Activated CD4-positive, alpha-beta memory T cell treated with anti-CD3 and anti-CD28 coated beads for 36 hours (primary cell): ENCODE measurements at regions not wholly inside any gene's neighbourhood (a gene's known extent, or its start where the extent isn't known, plus 50 kb on each side); places are given as distances from the start of the nearest gene placed in this dataset.

Experiments
- CTCF ChIA-PET: fragments of 350-600 bp; sonication (Branson Sonifier 250); formaldehyde crosslinking; loops from one replicate; lab custom pipeline; 2021; ENCODE audit warnings: antibody characterized with exemption, inconsistent platforms; lab: Charles Lee
- POLR2A ChIA-PET: fragments of 350-600 bp; sonication (Branson Sonifier 250); formaldehyde crosslinking; loops from one replicate; lab custom pipeline; 2021; ENCODE audit warnings: antibody characterized with exemption; lab: Charles Lee
- DNase-seq: peaks from one replicate; pipeline ENCODE4 v3.0.0-alpha.2; 2020
- H3K27ac Mint-ChIP-seq: one replicate; pipeline ENCODE4 v1.8.0; 2021; ENCODE audit warnings: mixed read lengths
- H3K27me3 Mint-ChIP-seq: one replicate; pipeline ENCODE4 v1.8.0; 2021; ENCODE audit warnings: mixed read lengths
- H3K36me3 Mint-ChIP-seq: one replicate; pipeline ENCODE4 v1.8.0; 2021; ENCODE audit warnings: mixed read lengths
- H3K4me1 Mint-ChIP-seq: one replicate; pipeline ENCODE4 v1.8.0; 2021; ENCODE audit warnings: low read depth, mixed read lengths
- H3K4me3 Mint-ChIP-seq: one replicate; pipeline ENCODE4 v1.8.0; 2021; ENCODE audit warnings: mild to moderate bottlenecking, mixed read lengths
- H3K9me3 Mint-ChIP-seq: one replicate; pipeline ENCODE4 v1.8.0; 2021; ENCODE audit warnings: mixed read lengths
- intact Hi-C: fragments of 100-400 bp; cut with micrococcal nuclease; formaldehyde crosslinking; loops from one replicate; pipeline ENCODE4 v1.15.1; 2023

DNA sequence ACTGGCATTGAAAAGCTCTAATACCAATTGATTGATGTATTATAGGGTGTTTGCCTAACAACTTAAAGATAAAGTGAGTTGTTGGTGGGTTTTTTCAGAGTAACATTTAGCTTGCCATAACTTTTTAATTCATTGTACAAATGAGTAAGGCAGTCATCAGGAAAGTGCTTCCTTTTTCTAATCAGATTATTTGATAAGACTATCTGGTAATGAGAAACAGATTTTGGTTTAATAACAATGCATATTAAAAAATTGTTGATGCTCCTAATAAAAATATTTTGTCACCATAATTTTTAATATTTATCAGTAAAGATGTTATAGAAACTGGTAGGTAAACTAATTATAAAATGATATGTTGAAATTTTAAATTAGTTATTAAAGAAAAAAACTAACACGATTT, 51.3 kb downstream of the BLTP1 start:
- Mint-ChIP-seq H3K9me3 (no peaks in the 10 kb centered on the region), H3K27me3 (no peaks in the 10 kb centered on the region), H3K4me1 (no peaks in the 10 kb centered on the region), H3K4me3 (no peak overlapping the region), H3K36me3 (peaks cover 16% of the 10 kb centered on the region), H3K27ac (no peak overlapping the region)
- ChIA-PET CTCF (no interaction called here), POLR2A (no interaction called here)
- intact Hi-C loops: no loop called here
- no peak for DNase-seq

DNA sequence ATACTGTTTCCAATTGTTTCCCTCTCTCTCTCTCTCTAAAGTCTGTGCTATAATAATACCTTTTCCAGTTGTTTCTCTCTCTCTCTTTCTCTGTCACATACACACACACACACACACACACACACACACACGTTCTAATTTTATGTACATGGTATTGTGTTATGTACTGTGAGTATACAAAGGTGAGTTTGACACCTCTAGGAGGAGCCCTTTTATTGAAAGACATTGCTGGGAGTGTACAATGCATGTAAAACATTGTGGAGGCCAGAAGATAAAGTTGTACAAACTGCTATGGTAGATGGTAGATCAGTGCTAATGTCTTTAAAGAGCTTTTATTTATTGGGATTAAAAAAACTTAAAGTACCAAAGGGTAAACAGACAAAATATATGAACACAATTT, 53.6 kb downstream of the BLTP1 start:
- Mint-ChIP-seq H3K4me1 (no peaks in the 10 kb centered on the region), H3K9me3 (no peaks in the 10 kb centered on the region), H3K4me3 (no peak overlapping the region), H3K27me3 (no peaks in the 10 kb centered on the region), H3K27ac (no peak overlapping the region), H3K36me3 (peaks cover 21% of the 10 kb centered on the region)
- POLR2A ChIA-PET: interaction anchor here (0.7 kb wide), 1 partner anchor 307 kb away, joined by 5 read pairs; no protein-coding TSS in a partner anchor
- CTCF ChIA-PET: no interaction called here
- intact Hi-C loops: no loop called here
- DNase-seq: no peak

DNA sequence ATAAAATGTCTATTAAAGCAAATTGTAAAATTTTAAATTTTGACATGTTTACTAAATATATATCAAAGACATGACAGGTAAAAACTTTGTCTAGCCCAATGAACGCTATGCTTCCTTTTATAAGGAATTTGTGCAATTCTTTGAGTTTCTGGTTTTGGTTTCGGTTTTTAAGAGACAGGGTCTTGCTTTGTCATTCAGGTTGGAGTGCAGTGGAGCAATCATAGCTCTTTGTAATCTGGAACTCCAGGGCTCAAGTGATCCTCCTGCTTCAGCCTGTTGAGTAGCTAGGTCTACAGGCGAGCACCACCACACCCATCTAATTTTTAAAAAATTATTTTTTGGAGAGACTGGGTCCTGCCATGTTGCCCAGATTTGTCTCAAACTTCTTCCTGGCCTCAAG, 60.7 kb downstream of the BLTP1 start:
- no peak overlapping the region for H3K4me3 Mint-ChIP-seq
- H3K27me3 Mint-ChIP-seq: no peaks in the 10 kb centered on the region
- ChIA-PET CTCF (no interaction called here), POLR2A (no interaction called here)
- no peaks in the 10 kb centered on the region for H3K9me3 Mint-ChIP-seq
- H3K4me1 Mint-ChIP-seq: peaks cover 17% of the 10 kb centered on the region
- intact Hi-C loops: no loop called here
- peaks cover 39% of the 10 kb centered on the region for H3K36me3 Mint-ChIP-seq
- no peak overlapping the region for H3K27ac Mint-ChIP-seq
- no peak for DNase-seq

DNA sequence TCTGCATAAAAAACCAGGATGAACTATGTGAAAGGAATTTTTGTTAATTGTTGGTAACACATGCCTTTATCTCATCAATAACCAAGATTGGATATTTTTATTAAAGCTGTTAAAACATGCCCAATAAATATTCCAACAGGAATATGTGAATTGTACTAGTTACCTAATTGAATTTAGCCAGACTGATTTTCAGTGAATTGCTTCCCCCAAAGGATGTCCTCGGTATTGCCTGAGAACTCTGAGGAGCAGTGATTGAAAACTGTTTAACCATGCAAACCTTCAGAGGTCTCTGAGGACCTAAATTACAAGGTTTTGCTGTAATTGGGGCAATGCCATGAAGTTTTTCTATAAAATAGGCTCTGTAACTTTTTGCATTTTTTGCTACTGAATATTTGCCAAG, 66.6 kb downstream of the BLTP1 start:
- H3K9me3 Mint-ChIP-seq: no peaks in the 10 kb centered on the region
- intact Hi-C loops: no loop called here
- no peak overlapping the region for H3K4me3 Mint-ChIP-seq
- CTCF ChIA-PET: interaction anchor here (2.0 kb wide), 1 partner anchor 319 kb away, joined by 8 read pairs; no protein-coding TSS in a partner anchor
- DNase-seq: no peak
- no peak overlapping the region for H3K27ac Mint-ChIP-seq
- H3K27me3 Mint-ChIP-seq: no peaks in the 10 kb centered on the region
- H3K36me3 Mint-ChIP-seq: peaks cover 33% of the 10 kb centered on the region
- peaks cover 29% of the 10 kb centered on the region for H3K4me1 Mint-ChIP-seq
- POLR2A ChIA-PET: no interaction called here

DNA sequence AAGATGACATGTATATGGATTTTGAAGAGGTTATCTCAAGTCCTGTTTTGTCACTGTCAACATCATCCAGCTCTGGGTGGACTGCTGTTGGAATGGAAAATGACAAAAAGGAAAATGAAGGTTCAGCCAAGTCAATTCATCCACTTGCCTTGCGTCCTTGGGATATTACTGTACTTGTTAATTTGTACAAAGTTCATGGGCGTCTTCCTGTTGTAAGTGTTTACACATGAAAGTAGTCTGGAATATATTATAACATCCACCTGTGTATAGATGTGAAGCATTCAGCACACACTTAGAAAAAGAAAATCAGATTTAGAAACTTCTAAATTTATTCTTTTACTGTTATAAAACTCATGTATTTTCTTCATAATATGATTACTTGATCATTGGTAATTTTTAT, 67.2 kb downstream of the BLTP1 start:
- H3K4me1 Mint-ChIP-seq: peaks cover 29% of the 10 kb centered on the region
- H3K9me3 Mint-ChIP-seq: no peaks in the 10 kb centered on the region
- ChIA-PET POLR2A (no interaction called here), CTCF (interaction anchor here (2.0 kb wide), 1 partner anchor 319 kb away, joined by 8 read pairs; no protein-coding TSS in a partner anchor)
- no peak for DNase-seq
- H3K4me3 Mint-ChIP-seq: no peak overlapping the region
- H3K27me3 Mint-ChIP-seq: no peaks in the 10 kb centered on the region
- intact Hi-C loops: no loop called here
- peaks cover 33% of the 10 kb centered on the region for H3K36me3 Mint-ChIP-seq
- no peak overlapping the region for H3K27ac Mint-ChIP-seq

DNA sequence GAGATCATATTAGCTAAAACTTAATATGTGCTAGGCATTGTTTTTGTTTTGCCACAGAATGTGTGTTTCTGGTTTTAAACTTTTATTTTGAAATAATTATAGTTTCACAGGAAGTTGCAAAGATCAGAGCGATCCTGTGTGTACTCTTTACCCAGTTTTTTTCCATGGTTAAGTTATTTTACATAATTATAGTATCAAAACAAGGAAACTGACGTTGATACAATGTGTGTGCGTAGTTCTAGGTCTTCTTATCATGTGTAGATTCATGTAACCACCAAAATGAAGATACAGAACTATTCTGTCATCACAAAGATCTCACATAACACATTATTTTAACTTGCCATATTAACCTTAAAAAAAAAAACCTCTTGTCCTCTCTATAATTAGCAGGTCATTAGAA, 69.2 kb downstream of the BLTP1 start:
- peaks cover 29% of the 10 kb centered on the region for H3K4me1 Mint-ChIP-seq
- CTCF ChIA-PET: no interaction called here
- POLR2A ChIA-PET: no interaction called here
- no peaks in the 10 kb centered on the region for H3K9me3 Mint-ChIP-seq
- intact Hi-C loops: loop anchor here (5.0 kb wide), 1 partner anchor 356 kb away; no protein-coding TSS in a partner anchor
- H3K36me3 Mint-ChIP-seq: peaks cover 23% of the 10 kb centered on the region
- DNase-seq: no peak
- no peak overlapping the region for H3K4me3 Mint-ChIP-seq
- H3K27me3 Mint-ChIP-seq: no peaks in the 10 kb centered on the region
- H3K27ac Mint-ChIP-seq: no peak overlapping the region

DNA sequence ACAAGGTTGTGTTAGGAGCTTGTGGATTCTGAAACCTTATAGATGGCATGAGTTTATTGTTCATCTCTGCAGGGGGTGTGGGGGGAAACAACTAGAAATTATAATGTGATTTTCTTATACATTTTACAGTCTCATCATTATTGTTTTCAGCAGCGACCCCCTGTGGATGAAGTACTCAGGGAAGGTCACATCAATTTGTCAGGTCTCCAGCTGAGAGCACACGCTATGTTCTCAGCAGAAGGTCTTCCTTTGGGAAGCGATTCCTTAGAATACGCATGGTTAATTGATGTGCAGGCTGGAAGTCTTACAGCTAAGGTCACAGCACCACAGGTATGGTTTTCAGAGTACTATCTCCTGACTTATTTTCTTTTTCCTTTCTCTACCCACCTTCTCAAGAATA, 72.2 kb downstream of the BLTP1 start:
- Mint-ChIP-seq H3K4me3 (no peak overlapping the region), H3K27ac (no peak overlapping the region), H3K36me3 (peaks cover 22% of the 10 kb centered on the region), H3K27me3 (no peaks in the 10 kb centered on the region), H3K9me3 (no peaks in the 10 kb centered on the region), H3K4me1 (peaks cover 16% of the 10 kb centered on the region)
- intact Hi-C loops: loop anchor here (1.0 to 5.0 kb wide), 2 partner anchors 274 to 353 kb away; no protein-coding TSS in a partner anchor
- DNase-seq: peak; percentile 14
- POLR2A ChIA-PET: no interaction called here
- CTCF ChIA-PET: interaction anchor here (0.6 to 1.3 kb wide), 3 partner anchors 275 to 592 kb away, joined by 3 to 7 read pairs (median 5); no protein-coding TSS in a partner anchor

DNA sequence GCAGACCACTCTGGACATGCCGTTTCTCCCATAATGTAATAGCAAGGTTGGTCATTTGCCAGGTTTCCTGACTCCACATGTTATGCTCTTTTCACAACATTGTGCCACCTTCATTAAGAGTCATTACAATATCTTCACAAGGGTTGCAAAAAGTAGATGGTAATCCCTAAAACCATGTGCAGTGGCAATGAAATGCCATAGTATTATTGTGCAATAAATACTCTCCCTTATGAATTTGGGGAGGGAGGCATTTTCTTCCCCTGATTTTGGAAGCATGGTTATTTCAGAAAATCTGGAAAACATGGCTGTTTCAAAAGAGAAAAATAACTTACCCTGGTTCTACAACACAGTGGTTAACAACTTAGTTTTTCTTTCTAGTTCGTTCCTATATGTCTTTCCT, 75.1 kb downstream of the BLTP1 start:
- H3K4me1 Mint-ChIP-seq: peaks cover 2% of the 10 kb centered on the region
- H3K27ac Mint-ChIP-seq: no peak overlapping the region
- intact Hi-C loops: no loop called here
- CTCF ChIA-PET: no interaction called here
- H3K36me3 Mint-ChIP-seq: peaks cover 19% of the 10 kb centered on the region
- H3K9me3 Mint-ChIP-seq: no peaks in the 10 kb centered on the region
- no peaks in the 10 kb centered on the region for H3K27me3 Mint-ChIP-seq
- POLR2A ChIA-PET: no interaction called here
- H3K4me3 Mint-ChIP-seq: no peak overlapping the region
- DNase-seq: no peak

DNA sequence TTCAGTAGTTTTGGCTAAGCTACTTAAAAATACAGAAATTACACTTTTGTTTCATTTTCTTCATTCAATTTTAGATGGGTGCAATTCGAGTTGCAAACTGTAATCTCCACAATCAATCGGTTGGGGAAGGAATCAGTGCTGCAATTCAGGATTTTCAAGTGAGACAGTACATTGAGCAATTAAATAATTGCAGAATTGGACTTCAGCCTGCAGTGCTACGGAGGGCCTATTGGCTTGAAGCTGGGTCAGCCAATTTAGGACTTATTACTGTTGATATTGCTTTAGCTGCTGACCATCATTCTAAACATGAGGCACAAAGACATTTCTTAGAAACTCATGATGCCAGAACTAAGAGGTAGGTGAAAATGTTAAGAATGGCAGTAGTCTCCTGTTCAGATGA, 77.7 kb downstream of the BLTP1 start:
- Mint-ChIP-seq H3K27ac (no peak overlapping the region), H3K4me3 (no peak overlapping the region), H3K36me3 (peaks cover 19% of the 10 kb centered on the region), H3K27me3 (no peaks in the 10 kb centered on the region), H3K9me3 (no peaks in the 10 kb centered on the region), H3K4me1 (no peaks in the 10 kb centered on the region)
- intact Hi-C loops: no loop called here
- ChIA-PET CTCF (no interaction called here), POLR2A (no interaction called here)
- DNase-seq: no peak

DNA sequence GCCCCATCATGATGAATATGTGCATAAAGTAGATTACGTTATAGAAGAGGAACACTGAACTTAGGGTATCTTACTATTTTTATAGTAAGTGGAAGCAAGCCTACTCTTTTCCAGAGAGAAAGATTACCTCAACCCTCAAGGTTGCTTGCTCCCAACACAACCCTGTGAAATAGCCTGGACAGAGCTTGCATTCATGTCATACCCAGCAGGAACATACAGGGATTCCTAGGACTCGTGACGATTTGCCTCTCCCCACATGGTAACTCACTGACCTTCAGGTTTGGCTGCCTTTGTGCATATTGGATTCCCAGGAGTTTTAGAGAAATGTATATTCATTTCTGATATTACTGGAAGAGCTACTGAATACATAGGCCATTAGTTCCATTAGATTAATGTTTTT, 80.5 kb downstream of the BLTP1 start:
- intact Hi-C loops: no loop called here
- H3K36me3 Mint-ChIP-seq: peaks cover 27% of the 10 kb centered on the region
- no peaks in the 10 kb centered on the region for H3K27me3 Mint-ChIP-seq
- CTCF ChIA-PET: interaction anchor here (1.4 to 1.9 kb wide), 2 partner anchors 332 to 345 kb away, joined by 3 to 5 read pairs; no protein-coding TSS in a partner anchor
- no peak for DNase-seq
- no peak overlapping the region for H3K27ac Mint-ChIP-seq
- H3K4me3 Mint-ChIP-seq: no peak overlapping the region
- H3K4me1 Mint-ChIP-seq: no peaks in the 10 kb centered on the region
- no peaks in the 10 kb centered on the region for H3K9me3 Mint-ChIP-seq
- POLR2A ChIA-PET: interaction anchor here (1.2 kb wide), 1 partner anchor 11 kb away, joined by 3 read pairs; no protein-coding TSS in a partner anchor

DNA sequence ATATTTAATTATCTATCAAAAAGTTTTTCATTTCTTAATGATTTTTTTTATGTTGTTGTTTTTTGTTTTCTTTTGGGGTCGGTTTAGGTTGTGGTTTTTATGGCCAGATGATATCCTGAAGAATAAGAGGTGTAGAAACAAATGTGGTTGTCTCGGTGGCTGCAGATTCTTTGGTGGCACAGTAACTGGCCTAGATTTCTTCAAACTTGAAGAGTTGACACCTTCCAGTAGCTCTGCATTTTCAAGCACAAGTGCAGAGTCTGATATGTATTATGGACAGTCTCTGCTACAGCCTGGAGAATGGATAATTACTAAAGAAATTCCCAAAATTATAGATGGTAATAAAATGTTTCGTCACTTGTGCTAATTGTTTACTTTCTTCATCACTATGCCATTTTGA, 82.6 kb downstream of the BLTP1 start:
- no peaks in the 10 kb centered on the region for H3K27me3 Mint-ChIP-seq
- POLR2A ChIA-PET: no interaction called here
- no peak overlapping the region for H3K4me3 Mint-ChIP-seq
- H3K36me3 Mint-ChIP-seq: peaks cover 30% of the 10 kb centered on the region
- no peaks in the 10 kb centered on the region for H3K9me3 Mint-ChIP-seq
- intact Hi-C loops: no loop called here
- H3K4me1 Mint-ChIP-seq: peaks cover 7% of the 10 kb centered on the region
- CTCF ChIA-PET: no interaction called here
- DNase-seq: no peak
- H3K27ac Mint-ChIP-seq: no peak overlapping the region

DNA sequence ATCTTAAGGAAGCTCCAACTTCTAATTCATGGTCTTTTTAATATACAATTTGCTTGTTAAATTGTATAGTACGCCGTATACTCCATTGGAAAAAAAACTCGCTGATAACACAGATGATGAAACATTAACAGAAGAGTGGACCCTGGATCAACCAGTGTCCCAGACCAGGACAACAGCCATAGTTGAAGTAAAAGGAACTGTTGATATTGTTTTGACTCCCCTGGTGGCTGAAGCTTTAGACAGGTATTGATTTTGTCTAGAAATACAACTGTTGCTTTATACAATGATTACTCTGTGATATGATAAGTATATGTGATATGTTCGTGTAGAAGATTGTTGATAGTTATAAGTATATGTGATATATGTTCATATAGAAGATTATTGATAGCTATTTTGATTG, 91.7 kb downstream of the BLTP1 start:
- POLR2A ChIA-PET: interaction anchor here (0.6 kb wide), 1 partner anchor 11 kb away, joined by 3 read pairs; no protein-coding TSS in a partner anchor
- intact Hi-C loops: no loop called here
- no peaks in the 10 kb centered on the region for H3K4me1 Mint-ChIP-seq
- no peak overlapping the region for H3K27ac Mint-ChIP-seq
- no peak for DNase-seq
- H3K9me3 Mint-ChIP-seq: no peaks in the 10 kb centered on the region
- no peak overlapping the region for H3K4me3 Mint-ChIP-seq
- H3K27me3 Mint-ChIP-seq: no peaks in the 10 kb centered on the region
- H3K36me3 Mint-ChIP-seq: peaks cover 29% of the 10 kb centered on the region
- CTCF ChIA-PET: no interaction called here

DNA sequence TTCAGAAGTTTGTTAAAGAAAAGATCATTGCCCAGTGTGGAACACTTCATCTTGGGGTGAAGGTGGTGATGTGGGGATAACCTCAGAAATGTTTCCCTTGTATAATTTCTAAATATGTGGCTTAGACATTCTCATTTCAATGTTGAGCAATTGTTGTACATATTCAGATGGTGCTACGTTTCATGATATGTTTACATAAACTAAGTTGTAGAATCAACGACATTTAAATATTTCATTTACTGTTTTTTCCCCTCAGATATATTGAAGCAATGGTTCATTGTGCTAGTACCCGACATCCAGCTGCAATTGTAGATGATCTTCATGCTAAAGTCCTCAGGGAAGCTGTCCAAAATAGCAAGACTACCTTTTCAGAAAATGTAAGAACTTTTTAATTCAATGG, 92.6 kb downstream of the BLTP1 start:
- H3K36me3 Mint-ChIP-seq: peaks cover 30% of the 10 kb centered on the region
- H3K9me3 Mint-ChIP-seq: no peaks in the 10 kb centered on the region
- no peak overlapping the region for H3K27ac Mint-ChIP-seq
- ChIA-PET POLR2A (no interaction called here), CTCF (no interaction called here)
- DNase-seq: no peak
- no peaks in the 10 kb centered on the region for H3K4me1 Mint-ChIP-seq
- H3K4me3 Mint-ChIP-seq: no peak overlapping the region
- intact Hi-C loops: no loop called here
- H3K27me3 Mint-ChIP-seq: no peaks in the 10 kb centered on the region
